Astrocyte (in vitro differentiated cells and primary cell): ENCODE measurements at regions not wholly inside any gene's neighbourhood (a gene's known extent, or its start where the extent isn't known, plus 50 kb on each side); places are given as distances from the start of the nearest gene placed in this dataset.

ENCODE experiments used
- EZH2 ChIP-seq: IDR thresholded peaks from 2 replicates; pipeline ENCODE4 v1.6.1; 2012; ENCODE audit warnings: mild to moderate bottlenecking, low read length, inconsistent platforms; ENCODE audit not compliant: insufficient read depth
- TF ChIP-seq, protein P1 (sequence below): IDR thresholded peaks from 2 replicates; pipeline ENCODE4 v1.5.1; 2011; ENCODE audit warnings: low read depth, mild to moderate bottlenecking, inconsistent platforms, low read length, moderate library complexity; ENCODE audit not compliant: insufficient read depth

DNA sequence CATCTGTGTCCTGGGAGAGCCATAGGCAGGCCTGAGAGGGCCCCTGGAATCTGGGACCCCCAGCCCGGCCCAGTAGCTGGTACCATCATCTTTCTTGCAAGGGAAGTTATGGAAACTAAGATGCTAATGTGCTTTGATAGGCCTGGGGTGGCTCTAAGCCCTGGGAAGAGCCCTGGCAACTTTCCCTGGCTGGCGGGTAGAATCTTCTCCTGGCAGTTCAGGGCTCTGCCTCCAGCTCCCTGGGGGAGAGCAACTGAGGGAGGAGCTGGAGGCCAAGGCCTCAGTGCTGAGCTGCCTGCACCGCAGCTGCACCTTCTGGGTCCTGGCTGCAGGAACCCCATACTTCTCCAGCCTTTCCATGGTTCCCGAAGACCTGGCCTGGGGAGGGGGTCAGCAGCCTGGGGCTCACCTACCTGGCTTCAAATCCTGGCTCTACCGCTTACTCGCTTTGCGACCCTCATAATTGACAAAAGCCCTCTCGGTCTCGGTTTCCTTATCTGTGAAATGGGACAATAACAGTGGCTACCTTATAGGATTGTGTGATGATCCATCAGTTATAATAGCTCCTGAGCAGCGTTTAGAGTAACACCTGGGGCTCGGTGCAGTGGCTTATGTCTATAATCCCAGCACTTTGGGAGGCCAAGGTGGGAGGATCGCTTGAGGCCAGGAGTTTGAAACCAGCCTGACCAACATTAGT is 333.7 kb downstream of the SEC14L1 start:
- TF ChIP-seq, protein P1, sequence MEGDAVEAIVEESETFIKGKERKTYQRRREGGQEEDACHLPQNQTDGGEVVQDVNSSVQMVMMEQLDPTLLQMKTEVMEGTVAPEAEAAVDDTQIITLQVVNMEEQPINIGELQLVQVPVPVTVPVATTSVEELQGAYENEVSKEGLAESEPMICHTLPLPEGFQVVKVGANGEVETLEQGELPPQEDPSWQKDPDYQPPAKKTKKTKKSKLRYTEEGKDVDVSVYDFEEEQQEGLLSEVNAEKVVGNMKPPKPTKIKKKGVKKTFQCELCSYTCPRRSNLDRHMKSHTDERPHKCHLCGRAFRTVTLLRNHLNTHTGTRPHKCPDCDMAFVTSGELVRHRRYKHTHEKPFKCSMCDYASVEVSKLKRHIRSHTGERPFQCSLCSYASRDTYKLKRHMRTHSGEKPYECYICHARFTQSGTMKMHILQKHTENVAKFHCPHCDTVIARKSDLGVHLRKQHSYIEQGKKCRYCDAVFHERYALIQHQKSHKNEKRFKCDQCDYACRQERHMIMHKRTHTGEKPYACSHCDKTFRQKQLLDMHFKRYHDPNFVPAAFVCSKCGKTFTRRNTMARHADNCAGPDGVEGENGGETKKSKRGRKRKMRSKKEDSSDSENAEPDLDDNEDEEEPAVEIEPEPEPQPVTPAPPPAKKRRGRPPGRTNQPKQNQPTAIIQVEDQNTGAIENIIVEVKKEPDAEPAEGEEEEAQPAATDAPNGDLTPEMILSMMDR: no peak
- TF ChIP-seq EZH2: no peak
